ENCODE measurements at regions not wholly inside any gene's neighbourhood (a gene's known extent, or its start where the extent isn't known, plus 50 kb on each side); places are given as distances from the start of the nearest gene placed in this dataset.

GRCh38 chr12:98229540-98229924 lies 285.9 kb upstream of the TMPO start:
- TF ChIP-seq CTCF (IDR thresholded peaks at IDR 0.05) (no peak), POLR2A (IDR thresholded peaks at IDR 0.05) (no peak)

Data from tibial nerve (tissue), 3 donors.